Naive B cell (primary cell): ENCODE measurements at regions not wholly inside any gene's neighbourhood (a gene's known extent, or its start where the extent isn't known, plus 50 kb on each side); places are given as distances from the start of the nearest gene placed in this dataset.
"Not testable (repeated sequence)": the region's sequence is repeated elsewhere in the genome, so short reads cannot be mapped to it uniquely, and the experiment has no call there.

Source experiments
- ATAC-seq, 2 donors: fragments of 150-1000 bp; cut with Tn5 transposase; 2 replicates each; pipeline ENCODE4 v1.10.0; 2021; ENCODE audit warnings: low read depth in 2 of 2, mild to moderate bottlenecking in 2 of 2, moderate library complexity in 2 of 2
- DNase-seq: peaks from one replicate; pipeline ENCODE4 v3.0.0; 2022
- H3K27ac Mint-ChIP-seq, 6 donors: one replicate each; pipeline ENCODE4 v1.8.0; 2020 to 2022; ENCODE audit warnings: mild to moderate bottlenecking in 6 of 6, mixed read lengths in 6 of 6, moderate library complexity in 5 of 6, inconsistent platforms in 2 of 6
- H3K27me3 Mint-ChIP-seq, 3 donors: one replicate each; pipeline ENCODE4 v1.8.0; 2021 to 2022; ENCODE audit warnings: mixed read lengths in 3 of 3, mild to moderate bottlenecking in 1 of 3
- H3K36me3 Mint-ChIP-seq, 2 donors: one replicate each; pipeline ENCODE4 v1.8.0; 2020 to 2022; ENCODE audit warnings: mixed read lengths in 2 of 2, inconsistent platforms in 1 of 2, mild to moderate bottlenecking in 1 of 2
- H3K4me1 Mint-ChIP-seq, 3 donors: one replicate each; pipeline ENCODE4 v1.8.0; 2020 to 2022; ENCODE audit warnings: mixed read lengths in 3 of 3, inconsistent platforms in 1 of 3, mild to moderate bottlenecking in 1 of 3, moderate library complexity in 1 of 3
- H3K4me3 Mint-ChIP-seq, 8 donors: one replicate each; pipeline ENCODE4 v1.8.0; 2020 to 2022; ENCODE audit warnings: mild to moderate bottlenecking in 8 of 8, mixed read lengths in 8 of 8, moderate library complexity in 8 of 8, inconsistent platforms in 2 of 8
- H3K9me3 Mint-ChIP-seq, 7 donors: one replicate each; pipeline ENCODE4 v1.8.0; 2020 to 2022; ENCODE audit warnings: mixed read lengths in 7 of 7, mild to moderate bottlenecking in 5 of 7, inconsistent platforms in 2 of 7, moderate library complexity in 1 of 7

- no peak for DNase-seq
- no peaks in the 10 kb centered on the region for H3K36me3 Mint-ChIP-seq
- H3K27ac Mint-ChIP-seq = peak overlapping the region in 1 of 6 donors; percentile 52
- H3K9me3 Mint-ChIP-seq = peaks cover 0 to 6% (median 0%) of the 10 kb centered on the region in 7 donors
- H3K4me3 Mint-ChIP-seq = peak overlapping the region in 7 of 8 donors; percentile 29 to 82 (median 58)
- no peaks in the 10 kb centered on the region for H3K4me1 Mint-ChIP-seq
- H3K27me3 Mint-ChIP-seq = no peaks in the 10 kb centered on the region
- peak in 1 of 2 donors; percentile 13 for ATAC-seq
Measured at GRCh38 chr4:170497112-170497511, 407.4 kb upstream of the AADAT start.

- DNase-seq (no peak), ATAC-seq (no peak)
- H3K27ac Mint-ChIP-seq = no peak overlapping the region
- H3K4me1 Mint-ChIP-seq = no peaks in the 10 kb centered on the region
- no peak overlapping the region for H3K4me3 Mint-ChIP-seq
- no peaks in the 10 kb centered on the region for H3K36me3 Mint-ChIP-seq
- peaks cover 0 to 4% (median 0%) of the 10 kb centered on the region in 3 donors for H3K27me3 Mint-ChIP-seq
- peaks cover 0 to 3% (median 0%) of the 10 kb centered on the region in 7 donors for H3K9me3 Mint-ChIP-seq
Measured at GRCh38 chr4:170491981-170492380, 402.2 kb upstream of the AADAT start.

- ATAC-seq = no peak
- no peaks in the 10 kb centered on the region for H3K27me3 Mint-ChIP-seq
- H3K27ac Mint-ChIP-seq = no peak overlapping the region
Measured at GRCh38 chr4:170476351-170476750, 386.6 kb upstream of the AADAT start.

GRCh38 chr4:170465429-170465828 lies 375.7 kb upstream of the AADAT start:
- peaks cover 0 to 5% (median 2%) of the 10 kb centered on the region in 7 donors for H3K9me3 Mint-ChIP-seq
- no peak overlapping the region for H3K4me3 Mint-ChIP-seq
- no peak overlapping the region for H3K27ac Mint-ChIP-seq
- H3K4me1 Mint-ChIP-seq = no peaks in the 10 kb centered on the region
- no peak for ATAC-seq
- H3K27me3 Mint-ChIP-seq = no peaks in the 10 kb centered on the region
- H3K36me3 Mint-ChIP-seq = no peaks in the 10 kb centered on the region
- DNase-seq = no peak

More at GRCh38 chr4:170476351-170476750, 386.6 kb upstream of the AADAT start:
- Mint-ChIP-seq H3K4me3 (peak overlapping the region in 1 of 8 donors; percentile 54), H3K36me3 (no peaks in the 10 kb centered on the region), H3K9me3 (peaks cover 0 to 2% (median 0%) of the 10 kb centered on the region in 7 donors), H3K4me1 (no peaks in the 10 kb centered on the region)
- no peak for DNase-seq

GRCh38 chr4:170464614-170465197 lies 374.9 kb upstream of the AADAT start:
- no peak for ATAC-seq
- Mint-ChIP-seq H3K4me3 (no peak overlapping the region), H3K9me3 (peaks cover 0 to 3% (median 0%) of the 10 kb centered on the region in 7 donors), H3K27ac (no peak overlapping the region), H3K4me1 (no peaks in the 10 kb centered on the region), H3K36me3 (no peaks in the 10 kb centered on the region), H3K27me3 (no peaks in the 10 kb centered on the region)
- no peak for DNase-seq

GRCh38 chr4:170446782-170447181 lies 357.0 kb upstream of the AADAT start:
- H3K4me1 Mint-ChIP-seq = no peaks in the 10 kb centered on the region
- DNase-seq (no peak), ATAC-seq (no peak)
- H3K27ac Mint-ChIP-seq = no peak overlapping the region
- peaks cover 0 to 5% (median 0%) of the 10 kb centered on the region in 7 donors for H3K9me3 Mint-ChIP-seq
- H3K27me3 Mint-ChIP-seq = no peaks in the 10 kb centered on the region
- no peaks in the 10 kb centered on the region for H3K36me3 Mint-ChIP-seq
- H3K4me3 Mint-ChIP-seq = no peak overlapping the region

GRCh38 chr4:170441146-170441545 lies 351.4 kb upstream of the AADAT start:
- not testable (repeated sequence) for DNase-seq, H3K36me3 Mint-ChIP-seq, H3K27me3 Mint-ChIP-seq, H3K4me3 Mint-ChIP-seq, H3K4me1 Mint-ChIP-seq, ATAC-seq, H3K27ac Mint-ChIP-seq
- H3K9me3 Mint-ChIP-seq = peaks cover 0 to 10% (median 5%) of the 10 kb centered on the region in 7 donors

GRCh38 chr4:170428929-170429328 lies 339.2 kb upstream of the AADAT start:
- Mint-ChIP-seq H3K4me1 (no peaks in the 10 kb centered on the region), H3K9me3 (peaks cover 0 to 3% (median 0%) of the 10 kb centered on the region in 7 donors), H3K36me3 (no peaks in the 10 kb centered on the region), H3K27me3 (no peaks in the 10 kb centered on the region), H3K4me3 (no peak overlapping the region), H3K27ac (no peak overlapping the region)
- no peak for ATAC-seq
- no peak for DNase-seq

GRCh38 chr4:170425521-170426143 lies 335.9 kb upstream of the AADAT start:
- peaks cover 0 to 2% (median 0%) of the 10 kb centered on the region in 7 donors for H3K9me3 Mint-ChIP-seq
- H3K36me3 Mint-ChIP-seq = no peaks in the 10 kb centered on the region
- H3K4me1 Mint-ChIP-seq = no peaks in the 10 kb centered on the region
- H3K4me3 Mint-ChIP-seq = no peak overlapping the region
- ATAC-seq (no peak), DNase-seq (no peak)
- no peaks in the 10 kb centered on the region for H3K27me3 Mint-ChIP-seq
- H3K27ac Mint-ChIP-seq = no peak overlapping the region

- Mint-ChIP-seq H3K9me3 (peaks cover 0 to 3% (median 0%) of the 10 kb centered on the region in 7 donors), H3K27ac (no peak overlapping the region)
Measured at GRCh38 chr4:170425040-170425439, 335.3 kb upstream of the AADAT start.

GRCh38 chr4:170423137-170423536 lies 333.4 kb upstream of the AADAT start:
- Mint-ChIP-seq H3K27me3 (no peaks in the 10 kb centered on the region), H3K4me1 (no peaks in the 10 kb centered on the region), H3K9me3 (peaks cover 0 to 4% (median 2%) of the 10 kb centered on the region in 7 donors), H3K36me3 (no peaks in the 10 kb centered on the region), H3K4me3 (no peak overlapping the region), H3K27ac (no peak overlapping the region)
- ATAC-seq = no peak
- DNase-seq = no peak

More at GRCh38 chr4:170425040-170425439, 335.3 kb upstream of the AADAT start:
- no peak overlapping the region for H3K4me3 Mint-ChIP-seq
- DNase-seq (no peak), ATAC-seq (no peak)
- H3K36me3 Mint-ChIP-seq = no peaks in the 10 kb centered on the region
- no peaks in the 10 kb centered on the region for H3K27me3 Mint-ChIP-seq
- H3K4me1 Mint-ChIP-seq = no peaks in the 10 kb centered on the region

- Mint-ChIP-seq H3K36me3 (no peaks in the 10 kb centered on the region), H3K4me1 (no peaks in the 10 kb centered on the region), H3K27ac (no peak overlapping the region), H3K27me3 (no peaks in the 10 kb centered on the region), H3K4me3 (no peak overlapping the region), H3K9me3 (peaks cover 0 to 4% (median 2%) of the 10 kb centered on the region in 7 donors)
- DNase-seq (no peak), ATAC-seq (no peak)
Measured at GRCh38 chr4:170420255-170420693, 330.5 kb upstream of the AADAT start.

GRCh38 chr4:170414961-170415360 lies 325.2 kb upstream of the AADAT start:
- Mint-ChIP-seq H3K36me3 (no peaks in the 10 kb centered on the region), H3K27me3 (no peaks in the 10 kb centered on the region), H3K9me3 (peaks cover 0 to 9% (median 2%) of the 10 kb centered on the region in 7 donors), H3K4me3 (no peak overlapping the region), H3K27ac (no peak overlapping the region), H3K4me1 (no peaks in the 10 kb centered on the region)
- DNase-seq = no peak
- no peak for ATAC-seq

GRCh38 chr4:170414360-170414759 lies 324.6 kb upstream of the AADAT start:
- ATAC-seq = no peak
- H3K36me3 Mint-ChIP-seq = no peaks in the 10 kb centered on the region
- no peaks in the 10 kb centered on the region for H3K27me3 Mint-ChIP-seq
- H3K9me3 Mint-ChIP-seq = peaks cover 0 to 7% (median 3%) of the 10 kb centered on the region in 7 donors
- no peak overlapping the region for H3K27ac Mint-ChIP-seq
- no peak overlapping the region for H3K4me3 Mint-ChIP-seq
- H3K4me1 Mint-ChIP-seq = no peaks in the 10 kb centered on the region
- DNase-seq = no peak
